GM21737 (cell line): ENCODE measurements at regions not wholly inside any gene's neighbourhood (a gene's known extent, or its start where the extent isn't known, plus 50 kb on each side); places are given as distances from the start of the nearest gene placed in this dataset.

Experiments used
- ATAC-seq: cut with Tn5 transposase; IDR thresholded peaks from one replicate; pipeline ENCODE4 v1.9.1; 2021; ENCODE audit warnings: mild to moderate bottlenecking, moderate library complexity; ENCODE audit not compliant: unreplicated experiment

DNA sequence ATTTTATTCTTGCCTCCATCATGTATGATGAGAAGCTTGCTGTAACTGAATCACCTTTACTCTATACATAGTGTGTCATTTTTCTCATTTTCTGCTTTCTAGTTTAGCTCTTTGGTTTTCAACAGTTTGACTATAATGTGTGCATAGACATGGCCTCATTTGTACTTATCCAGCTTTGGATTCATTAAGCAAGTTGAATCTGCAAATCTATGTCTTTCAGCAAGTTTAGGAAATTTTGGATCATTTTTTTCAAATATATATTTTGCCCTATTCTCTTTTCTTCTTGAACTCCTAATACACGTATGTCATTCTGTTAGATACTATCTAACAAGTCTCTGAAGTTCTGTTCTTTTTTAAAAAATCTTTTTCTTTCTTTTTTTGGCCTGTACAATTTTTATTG lies 57.8 kb downstream of the PRLHR start:
- ATAC-seq = no peak

GRCh38 chr10:118534136-118534535 lies 61.3 kb downstream of the PRLHR start:
- ATAC-seq = no peak

DNA sequence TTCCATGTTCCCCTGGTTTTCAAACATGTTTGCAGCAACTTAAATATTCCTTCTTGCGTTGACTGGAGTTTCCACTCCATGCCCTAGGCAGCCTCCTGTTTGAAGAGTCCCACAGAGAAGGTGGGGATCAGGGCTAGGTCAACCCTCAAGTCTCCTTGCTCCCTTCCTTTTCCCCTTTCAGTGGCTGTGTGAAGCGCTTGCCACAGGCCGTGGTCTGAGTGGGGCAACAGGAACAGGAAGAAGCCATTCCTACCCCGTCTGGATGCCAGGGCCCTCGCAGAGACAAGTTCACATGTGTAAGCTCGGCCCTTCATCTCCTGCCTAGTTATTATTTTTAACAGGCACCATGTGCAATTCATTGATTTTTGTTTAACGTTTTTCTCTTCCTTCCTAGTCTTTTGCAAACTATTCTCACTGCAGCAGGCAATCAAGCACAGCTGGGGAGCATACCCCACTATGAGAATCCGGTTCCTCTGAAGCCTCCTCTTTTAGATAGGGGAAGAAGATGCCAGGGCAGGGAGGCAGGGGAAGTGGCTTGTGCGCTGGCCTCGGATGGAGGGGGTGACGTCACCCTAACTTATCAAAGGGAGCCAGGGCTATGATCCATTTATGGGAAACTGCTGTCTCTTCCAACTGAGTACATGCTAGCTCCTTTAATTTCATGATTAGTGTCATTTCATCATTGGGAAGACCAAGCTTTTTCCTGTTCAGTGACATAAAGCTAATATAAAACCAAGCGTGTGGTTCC lies 64.2 kb downstream of the PRLHR start:
- ATAC-seq = no peak

GRCh38 chr10:118528426-118528825 lies 67.0 kb downstream of the PRLHR start:
- ATAC-seq = no peak

GRCh38 chr10:118523775-118524174 lies 71.7 kb downstream of the PRLHR start:
- no peak for ATAC-seq

GRCh38 chr10:118522791-118523498 lies 72.5 kb downstream of the PRLHR start:
- no peak for ATAC-seq

DNA sequence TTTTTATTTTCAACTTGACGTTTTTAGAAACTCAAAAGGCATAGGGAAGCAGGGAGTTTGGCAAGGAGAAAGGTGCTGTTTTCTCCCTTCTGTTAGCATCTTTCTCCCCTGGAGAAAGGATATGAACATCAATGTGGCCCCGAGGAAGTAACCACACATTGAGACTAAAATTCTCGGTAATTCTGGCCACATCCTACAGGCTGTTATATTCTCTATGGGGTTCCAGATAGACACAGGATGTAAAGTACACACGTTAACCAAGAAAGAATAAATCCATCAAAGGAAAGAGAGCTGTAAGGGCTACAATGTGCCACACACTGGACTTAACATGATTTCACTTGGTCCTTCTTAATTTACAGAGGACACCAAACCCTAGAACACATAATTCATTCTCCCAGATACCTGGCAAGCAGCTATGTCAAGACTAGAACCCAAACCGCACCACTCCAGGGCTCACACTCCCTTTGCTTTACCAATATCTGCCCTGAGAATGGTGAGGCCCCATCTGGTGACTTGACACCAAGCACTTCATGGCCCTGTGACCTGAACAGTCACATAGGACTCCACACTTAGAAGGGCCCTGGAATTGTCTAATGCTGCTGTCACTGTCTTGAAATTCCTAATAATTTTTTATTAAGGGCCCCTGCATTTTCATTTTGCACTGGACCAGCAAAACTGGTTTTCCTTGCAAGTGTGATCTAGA lies 73.9 kb downstream of the PRLHR start:
- ATAC-seq = no peak

GRCh38 chr10:118520116-118520742 lies 75.2 kb downstream of the PRLHR start:
- ATAC-seq = no peak

- no peak for ATAC-seq
Observed at GRCh38 chr10:118518095-118518494, 77.4 kb downstream of the PRLHR start.

DNA sequence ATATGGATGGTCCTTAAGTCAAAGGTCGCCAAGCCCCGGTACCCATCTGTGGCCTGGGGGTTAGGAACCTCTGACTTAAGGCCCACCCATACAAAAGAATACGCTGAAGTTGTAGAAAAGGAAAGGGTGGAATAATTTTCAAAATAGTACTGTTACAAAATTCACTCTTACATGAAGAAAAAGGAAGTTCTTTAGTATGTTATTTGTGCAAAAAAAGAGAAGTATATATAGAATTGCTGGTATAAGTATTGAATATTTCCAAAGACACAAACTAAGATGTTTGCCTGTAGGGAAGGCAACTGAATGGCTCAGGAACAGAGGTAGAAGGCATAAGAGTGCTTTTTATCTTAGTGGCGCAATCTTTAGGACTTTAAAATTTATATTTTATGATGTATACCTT lies 78.7 kb downstream of the PRLHR start:
- no peak for ATAC-seq

- ATAC-seq = no peak
Observed at GRCh38 chr10:118513174-118513573, 82.3 kb downstream of the PRLHR start.

- ATAC-seq = no peak
Observed at GRCh38 chr10:118511711-118512110, 83.7 kb downstream of the PRLHR start.

- ATAC-seq = no peak
Observed at GRCh38 chr10:118508863-118509262, 86.6 kb downstream of the PRLHR start.

- no peak for ATAC-seq
Observed at GRCh38 chr10:118508355-118508754, 87.1 kb downstream of the PRLHR start.

DNA sequence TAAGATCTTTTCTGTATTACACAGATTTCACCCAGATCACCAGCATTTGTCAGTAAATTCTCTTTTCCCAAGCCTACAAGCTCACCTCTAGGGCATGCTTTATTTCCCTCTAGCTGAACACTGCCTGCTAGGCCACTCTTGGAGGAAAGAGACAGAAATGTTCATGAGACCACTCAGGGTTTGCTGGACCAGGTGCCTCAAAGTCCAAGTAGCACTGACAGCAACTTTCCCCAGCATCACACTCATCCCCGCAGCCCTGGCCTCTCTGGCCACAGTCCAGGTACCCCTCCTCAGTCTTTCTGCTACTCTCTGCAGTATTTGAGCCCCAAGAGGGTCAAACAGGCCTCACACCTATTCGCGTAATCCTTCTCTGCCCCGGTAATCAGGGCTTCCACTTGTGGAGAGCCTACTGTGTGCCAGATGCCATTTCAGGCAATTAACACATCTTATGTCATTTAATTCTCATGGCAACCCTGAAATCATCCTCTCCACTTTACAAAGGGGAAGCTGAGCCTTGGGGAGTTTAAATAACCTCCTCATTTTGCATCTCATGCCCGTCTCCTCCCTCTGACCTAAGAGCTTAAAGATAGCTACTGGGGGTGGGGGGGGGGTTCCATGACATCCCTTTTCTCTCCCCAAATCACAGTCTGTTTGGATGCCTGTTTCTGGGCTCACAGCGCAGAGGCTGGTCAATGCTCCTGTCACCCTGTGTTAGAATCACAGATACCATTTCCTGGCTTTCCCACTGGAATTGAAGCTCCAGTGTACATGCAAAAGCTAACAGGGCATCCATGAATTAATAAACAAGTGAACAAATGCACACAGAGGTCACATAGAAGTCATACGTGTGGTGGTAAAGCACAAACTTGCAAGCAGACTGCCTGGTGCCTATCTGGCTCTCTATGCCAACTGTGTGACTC lies 88.5 kb downstream of the PRLHR start:
- ATAC-seq = no peak

GRCh38 chr10:118505363-118505762 lies 90.1 kb downstream of the PRLHR start:
- ATAC-seq = no peak

- no peak for ATAC-seq
Observed at GRCh38 chr10:118504467-118505205, 90.8 kb downstream of the PRLHR start.

DNA sequence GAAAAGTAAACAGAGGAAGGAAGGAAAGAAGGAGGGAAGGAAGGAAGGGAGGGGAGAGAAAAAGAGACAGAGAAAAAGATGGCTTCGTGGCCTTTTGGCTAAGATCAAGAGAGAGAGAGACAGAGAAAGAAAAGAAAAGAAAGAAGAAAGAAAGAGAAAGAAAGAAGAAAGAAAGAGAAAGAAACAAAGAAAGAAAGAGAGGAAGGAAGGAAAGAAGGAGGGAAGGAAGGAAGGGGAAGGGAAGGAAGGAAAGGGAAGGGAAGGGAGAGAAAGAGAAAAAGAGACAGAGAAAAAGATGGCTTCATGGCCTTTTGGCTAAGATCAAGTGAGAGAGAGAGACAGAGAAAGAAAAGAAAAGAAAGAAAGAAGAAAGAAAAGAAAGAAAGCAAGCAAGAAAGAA lies 91.4 kb downstream of the PRLHR start:
- no peak for ATAC-seq

GRCh38 chr10:118503192-118503591 lies 92.3 kb downstream of the PRLHR start:
- ATAC-seq = no peak
